GM21423 (cell line): ENCODE measurements at regions not wholly inside any gene's neighbourhood (a gene's known extent, or its start where the extent isn't known, plus 50 kb on each side); places are given as distances from the start of the nearest gene placed in this dataset.
"Not testable (repeated sequence)": the region's sequence is repeated elsewhere in the genome, so short reads cannot be mapped to it uniquely, and the experiment has no call there.

Source experiments
- ATAC-seq: cut with Tn5 transposase; IDR thresholded peaks from one replicate; pipeline ENCODE4 v1.9.1; 2021; ENCODE audit warnings: mild to moderate bottlenecking, moderate library complexity; ENCODE audit not compliant: unreplicated experiment

GRCh38 chr6:82783587-82784236 is 281.9 kb downstream of the UBE3D start:
- no peak for ATAC-seq

- ATAC-seq, result no peak
These were observed 280.4 kb downstream of the UBE3D start for GRCh38 chr6:82785206-82785605.

DNA sequence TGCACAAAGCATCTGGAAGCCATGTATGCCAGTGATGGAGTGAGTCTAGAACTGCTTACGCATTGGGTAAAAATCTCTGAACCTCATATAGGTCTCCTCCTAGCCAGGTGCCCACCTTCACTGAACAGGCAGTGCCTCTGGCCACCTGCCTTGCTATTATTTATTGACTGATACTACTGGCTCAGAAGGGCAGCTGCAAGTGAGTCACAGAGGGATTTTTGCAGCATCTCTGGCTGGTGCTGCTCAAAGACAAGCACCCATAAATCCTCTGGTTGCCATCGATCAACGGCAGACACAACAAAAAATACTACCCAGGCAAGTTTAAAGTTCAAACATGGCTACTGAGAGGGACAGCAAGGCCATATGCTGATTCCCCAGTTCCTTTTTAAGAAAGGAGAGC is 279.4 kb downstream of the UBE3D start:
- no peak for ATAC-seq

GRCh38 chr6:82795940-82796339 is 269.7 kb downstream of the UBE3D start:
- ATAC-seq, result no peak

DNA sequence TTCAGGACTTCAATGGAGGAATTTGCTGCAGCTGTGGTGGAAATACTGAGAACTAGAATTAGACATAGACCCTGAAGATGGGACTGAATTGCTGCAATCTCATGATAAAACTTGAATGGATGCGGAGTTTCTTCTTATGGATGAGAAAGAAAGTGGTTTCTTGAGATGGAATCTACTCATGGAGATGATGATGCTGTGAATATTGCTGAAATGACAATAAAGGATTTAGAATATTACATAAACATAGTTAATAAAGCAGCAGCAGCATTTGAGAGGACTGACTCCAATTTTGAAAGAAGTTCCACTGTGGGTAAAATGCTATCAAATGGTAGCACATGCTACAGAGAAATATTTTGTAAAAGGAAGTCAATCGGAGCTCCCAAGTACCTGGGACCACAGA is 264.6 kb downstream of the UBE3D start:
- no peak for ATAC-seq

DNA sequence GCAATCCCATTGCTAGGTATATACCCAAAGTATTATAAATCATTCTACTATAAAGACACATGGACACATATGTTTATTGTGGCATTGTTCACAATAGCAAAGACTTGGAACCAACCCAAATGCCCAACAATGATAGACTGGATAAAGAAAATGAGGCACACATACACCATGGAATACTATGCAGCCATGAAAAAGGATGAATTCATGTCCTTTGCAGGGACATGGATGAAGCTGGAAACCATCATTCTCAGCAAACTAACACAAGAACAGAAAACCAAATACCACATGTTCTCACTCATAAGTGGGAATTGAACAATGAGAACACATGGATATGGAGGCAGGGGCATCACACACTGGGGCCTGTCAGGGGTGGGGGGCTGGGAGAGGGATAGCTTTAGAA is 249.4 kb downstream of the UBE3D start:
- ATAC-seq, result not testable (repeated sequence)

DNA sequence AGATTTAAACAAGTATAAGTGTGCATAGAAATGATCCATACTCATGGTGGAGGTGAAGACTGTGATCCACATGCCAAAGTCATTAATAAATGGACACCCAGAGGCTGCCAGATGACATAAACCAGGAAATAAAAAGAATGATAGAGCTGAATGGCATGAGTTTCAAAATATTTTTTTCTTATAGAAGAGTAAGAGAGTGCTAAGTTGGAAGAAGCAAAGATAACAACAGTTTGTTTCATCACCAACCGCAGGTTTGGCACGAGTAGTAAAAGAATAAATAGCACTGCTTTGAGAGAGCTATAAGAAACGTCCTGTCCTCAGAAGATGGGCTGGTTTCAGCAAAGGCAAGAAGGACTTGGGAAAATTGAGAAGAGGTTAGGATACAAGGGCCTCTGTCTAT is 246.9 kb downstream of the UBE3D start:
- no peak for ATAC-seq

GRCh38 chr6:82823361-82823760 is 242.3 kb downstream of the UBE3D start:
- ATAC-seq, result no peak

DNA sequence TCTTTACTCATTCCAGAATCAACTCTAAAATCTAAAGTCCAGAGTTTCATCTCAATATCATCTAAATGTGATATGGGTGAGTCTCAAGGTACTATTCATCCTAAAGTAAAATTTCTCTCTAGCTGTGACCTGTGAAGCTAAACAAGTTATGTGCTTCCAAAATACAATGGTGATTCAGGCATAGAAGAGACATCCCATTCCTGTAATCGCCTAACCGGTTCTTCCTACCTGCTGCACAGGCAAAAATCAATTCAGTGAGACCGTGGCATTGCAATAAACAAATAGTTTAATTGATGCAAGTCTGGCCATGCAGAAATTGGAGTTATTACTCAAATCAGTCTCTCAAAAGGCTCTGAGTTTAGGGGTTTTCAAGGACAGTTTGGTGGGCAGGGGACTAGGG is 232.8 kb downstream of the UBE3D start:
- ATAC-seq, result no peak

- no peak for ATAC-seq
These were observed 232.2 kb downstream of the UBE3D start for GRCh38 chr6:82833481-82833880.

- ATAC-seq, result no peak
These were observed 229.5 kb downstream of the UBE3D start for GRCh38 chr6:82836022-82836575.

GRCh38 chr6:82840571-82840970 is 225.1 kb downstream of the UBE3D start:
- no peak for ATAC-seq

DNA sequence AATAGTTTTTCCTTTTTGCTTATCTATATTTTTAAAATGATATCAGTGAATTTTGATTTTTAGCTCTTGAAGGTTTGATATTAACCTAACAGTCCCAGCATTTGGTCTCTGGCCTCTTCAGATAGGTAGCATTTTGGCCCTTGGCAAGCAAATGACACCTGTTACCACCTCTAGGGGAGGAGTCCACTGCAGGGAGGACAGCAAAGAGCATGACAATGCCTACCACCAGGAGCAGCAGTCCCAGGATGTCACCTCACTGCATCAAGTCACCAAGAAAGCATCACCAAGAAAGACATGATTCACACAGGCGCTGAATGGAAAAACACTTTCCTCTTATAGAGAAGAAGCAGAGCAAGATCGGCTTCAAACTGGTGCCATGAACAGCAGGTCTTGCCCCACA is 224.3 kb downstream of the UBE3D start:
- ATAC-seq, result no peak
